ENCODE measurements at regions not wholly inside any gene's neighbourhood (a gene's known extent, or its start where the extent isn't known, plus 50 kb on each side); places are given as distances from the start of the nearest gene placed in this dataset.

DNA sequence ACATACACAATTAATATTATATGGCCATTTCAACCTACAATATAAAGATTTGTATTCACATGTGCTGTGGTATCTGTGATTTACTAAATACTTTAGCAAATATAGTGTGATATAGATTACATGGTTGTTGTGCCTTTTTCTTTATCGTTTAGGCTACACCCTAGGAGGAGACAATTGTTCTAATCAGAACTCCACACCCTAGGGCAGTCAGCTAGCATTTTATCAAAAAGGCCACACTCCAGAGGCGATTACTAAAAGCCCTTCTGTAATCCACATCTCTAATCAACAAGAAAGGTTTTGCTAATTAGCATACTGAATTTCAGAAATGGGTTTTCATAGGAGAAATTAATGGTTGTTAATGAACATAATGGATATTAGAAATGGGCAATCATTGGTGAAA, 319.5 kb upstream of the NOCT start:
- Histone ChIP-seq H3K27ac (ENCODE audit: poor library complexity, severe bottlenecking) (no peak overlapping the region), H3K4me1 (ENCODE audit: insufficient read depth, poor library complexity, severe bottlenecking) (no peaks in the 10 kb centered on the region), H3K27me3 (ENCODE audit: insufficient read depth, poor library complexity, severe bottlenecking) (no peaks in the 10 kb centered on the region), H3K36me3 (ENCODE audit: low read depth) (no peaks in the 10 kb centered on the region), H3K4me3 (ENCODE audit: severe bottlenecking) (no peak overlapping the region), H3K9me3 (ENCODE audit: severe bottlenecking) (no peaks in the 10 kb centered on the region)
- no peak for TF ChIP-seq CTCF (IDR thresholded peaks at IDR 0.05; ENCODE audit: poor library complexity, severe bottlenecking)
- ATAC-seq (ENCODE audit: low read depth) (no peak), DNase-seq (ENCODE audit: low spot score) (no peak)

GRCh38 chr4:138693526-138693925, 322.1 kb upstream of the NOCT start:
- no peaks in the 10 kb centered on the region for H3K9me3 ChIP-seq (ENCODE audit: severe bottlenecking)
- no peak overlapping the region for H3K4me3 ChIP-seq (ENCODE audit: severe bottlenecking)
- no peak for TF ChIP-seq CTCF (IDR thresholded peaks at IDR 0.05; ENCODE audit: poor library complexity, severe bottlenecking)
- no peak for DNase-seq (ENCODE audit: low spot score)
- no peaks in the 10 kb centered on the region for H3K27me3 ChIP-seq (ENCODE audit: insufficient read depth, poor library complexity, severe bottlenecking)
- no peaks in the 10 kb centered on the region for H3K4me1 ChIP-seq (ENCODE audit: insufficient read depth, poor library complexity, severe bottlenecking)
- no peak overlapping the region for H3K27ac ChIP-seq (ENCODE audit: poor library complexity, severe bottlenecking)
- ATAC-seq (ENCODE audit: low read depth): no peak
- H3K36me3 ChIP-seq (ENCODE audit: low read depth): no peaks in the 10 kb centered on the region

DNA sequence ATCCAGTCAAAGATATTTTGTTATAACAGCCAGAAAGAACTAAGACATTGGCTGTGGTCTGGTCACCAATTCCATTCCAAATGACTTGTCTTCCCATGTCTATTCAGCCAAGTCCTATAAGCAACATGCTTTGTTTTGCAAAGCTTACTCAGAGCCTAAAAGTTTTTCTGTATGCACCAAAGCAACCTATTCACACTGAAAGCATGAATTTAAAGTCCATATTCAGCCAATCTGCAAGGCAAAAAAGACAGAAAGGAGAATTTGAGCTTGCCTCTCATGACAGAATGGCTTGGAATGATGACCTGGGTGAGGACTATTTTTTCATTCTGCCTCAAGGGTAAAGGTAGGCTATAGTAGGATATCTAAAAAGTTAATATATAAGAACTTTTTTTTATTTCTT, 323.2 kb upstream of the NOCT start:
- DNase-seq (ENCODE audit: low spot score): no peak
- no peak overlapping the region for H3K27ac ChIP-seq (ENCODE audit: poor library complexity, severe bottlenecking)
- no peak for ATAC-seq (ENCODE audit: low read depth)

GRCh38 chr4:138689593-138689992, 326.0 kb upstream of the NOCT start:
- Histone ChIP-seq H3K4me3 (ENCODE audit: severe bottlenecking) (no peak overlapping the region), H3K4me1 (ENCODE audit: insufficient read depth, poor library complexity, severe bottlenecking) (no peaks in the 10 kb centered on the region), H3K9me3 (ENCODE audit: severe bottlenecking) (no peaks in the 10 kb centered on the region), H3K36me3 (ENCODE audit: low read depth) (no peaks in the 10 kb centered on the region), H3K27ac (ENCODE audit: poor library complexity, severe bottlenecking) (no peak overlapping the region), H3K27me3 (ENCODE audit: insufficient read depth, poor library complexity, severe bottlenecking) (no peaks in the 10 kb centered on the region)
- ATAC-seq (ENCODE audit: low read depth): no peak
- no peak for DNase-seq (ENCODE audit: low spot score)
- TF ChIP-seq CTCF (IDR thresholded peaks at IDR 0.05; ENCODE audit: poor library complexity, severe bottlenecking): no peak

More for the DNA sequence above, 323.2 kb upstream of the NOCT start:
- H3K9me3 ChIP-seq (ENCODE audit: severe bottlenecking): no peaks in the 10 kb centered on the region
- no peaks in the 10 kb centered on the region for H3K36me3 ChIP-seq (ENCODE audit: low read depth)
- TF ChIP-seq CTCF (IDR thresholded peaks at IDR 0.05; ENCODE audit: poor library complexity, severe bottlenecking): no peak
- H3K4me3 ChIP-seq (ENCODE audit: severe bottlenecking): no peak overlapping the region
- H3K27me3 ChIP-seq (ENCODE audit: insufficient read depth, poor library complexity, severe bottlenecking): no peaks in the 10 kb centered on the region
- no peaks in the 10 kb centered on the region for H3K4me1 ChIP-seq (ENCODE audit: insufficient read depth, poor library complexity, severe bottlenecking)

GRCh38 chr4:138689187-138689586, 326.4 kb upstream of the NOCT start:
- Histone ChIP-seq H3K27me3 (ENCODE audit: insufficient read depth, poor library complexity, severe bottlenecking) (no peaks in the 10 kb centered on the region), H3K27ac (ENCODE audit: poor library complexity, severe bottlenecking) (no peak overlapping the region), H3K4me3 (ENCODE audit: severe bottlenecking) (no peak overlapping the region), H3K4me1 (ENCODE audit: insufficient read depth, poor library complexity, severe bottlenecking) (no peaks in the 10 kb centered on the region), H3K9me3 (ENCODE audit: severe bottlenecking) (no peaks in the 10 kb centered on the region), H3K36me3 (ENCODE audit: low read depth) (no peaks in the 10 kb centered on the region)
- no peak for ATAC-seq (ENCODE audit: low read depth)
- no peak for DNase-seq (ENCODE audit: low spot score)
- TF ChIP-seq CTCF (IDR thresholded peaks at IDR 0.05; ENCODE audit: poor library complexity, severe bottlenecking): no peak
